Left colon (tissue), 2 donors: ENCODE measurements at regions not wholly inside any gene's neighbourhood (a gene's known extent, or its start where the extent isn't known, plus 50 kb on each side); places are given as distances from the start of the nearest gene placed in this dataset.

Experiments used
- ATAC-seq: fragments of 200-7000 bp; cut with Tn5 transposase; one replicate; pipeline ENCODE4 v1.9.1; 2020; ENCODE audit warnings: mild to moderate bottlenecking, moderate library complexity
- DNase-seq, 2 donors: peaks; one replicate each; pipeline ENCODE4 v3.0.0-alpha.2; 2020
- intact Hi-C, 2 donors: fragments of 100-400 bp; cut with DNase I in 1 of 2; cut with micrococcal nuclease in 1 of 2; formaldehyde crosslinking; loops; one replicate each; pipeline versions ENCODE4 v1.11.2 to v1.14.0; 2022; cut with DNase I, micrococcal nuclease
- donor health status: DM: no; HTN: no; CAD: no.
- donor health status: DM: yes; HTN: yes; CAD: no.

DNA sequence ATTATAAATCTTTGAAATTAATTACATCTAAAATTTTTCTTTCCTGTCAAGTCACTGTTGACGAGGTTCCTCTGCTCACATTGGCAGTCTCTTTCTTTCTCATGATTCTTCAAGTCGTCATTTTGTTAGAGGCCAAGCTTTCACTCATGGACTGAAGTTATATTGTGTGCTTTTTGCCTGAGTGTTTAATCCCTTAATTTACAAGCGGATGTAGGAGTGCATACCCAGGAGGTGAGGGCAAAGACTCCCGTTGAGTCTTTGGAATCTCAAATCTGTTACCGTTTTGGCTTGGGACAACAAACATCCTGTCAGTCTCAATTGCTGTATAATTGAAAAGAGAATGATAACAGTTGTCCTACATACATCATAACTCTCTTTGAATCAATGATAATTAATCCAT is 345.0 kb downstream of the TRIML1 start:
- ATAC-seq, result no peak
- intact Hi-C loops, result no loop called here
- DNase-seq, result no peak

DNA sequence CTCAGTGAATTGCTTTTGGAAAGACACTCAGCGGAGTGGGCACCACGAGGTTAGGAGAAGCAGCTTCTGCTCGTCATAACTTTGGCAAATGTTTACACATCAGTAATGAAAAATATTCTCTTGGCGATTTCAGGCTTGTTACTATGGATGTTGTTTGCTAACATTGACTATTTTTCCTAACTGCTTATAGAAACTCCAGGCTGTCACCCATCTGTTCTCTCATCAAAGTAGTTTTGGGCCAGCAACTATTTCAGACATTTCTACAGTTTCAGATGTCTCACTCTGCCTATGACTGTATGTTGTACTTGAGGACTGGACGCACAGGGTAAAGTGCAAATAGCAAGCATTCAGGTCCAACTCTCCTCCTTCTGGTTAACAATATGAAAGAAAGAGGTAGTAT is 346.7 kb downstream of the TRIML1 start:
- DNase-seq (no peak), ATAC-seq (no peak)
- intact Hi-C loops, result no loop called here

DNA sequence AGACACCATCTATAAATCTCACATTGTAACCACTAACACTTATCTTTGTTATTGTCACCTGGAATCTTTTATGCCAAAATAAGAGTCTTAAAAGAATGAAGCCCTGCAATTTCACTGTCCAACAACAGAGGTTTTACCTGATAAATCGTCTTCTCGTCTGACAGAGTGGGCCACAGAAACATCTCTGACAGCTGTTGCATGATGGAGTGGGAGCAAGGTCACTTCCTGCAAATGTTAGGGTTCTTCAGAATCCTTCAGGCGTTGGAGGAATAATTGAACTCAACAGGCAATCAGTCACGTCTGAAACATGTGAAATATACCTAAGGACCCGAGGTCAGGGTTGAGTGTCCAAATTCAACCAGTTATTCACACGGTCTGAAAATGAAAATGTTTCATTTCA is 353.6 kb downstream of the TRIML1 start:
- intact Hi-C loops, result no loop called here
- DNase-seq, result no peak

DNA sequence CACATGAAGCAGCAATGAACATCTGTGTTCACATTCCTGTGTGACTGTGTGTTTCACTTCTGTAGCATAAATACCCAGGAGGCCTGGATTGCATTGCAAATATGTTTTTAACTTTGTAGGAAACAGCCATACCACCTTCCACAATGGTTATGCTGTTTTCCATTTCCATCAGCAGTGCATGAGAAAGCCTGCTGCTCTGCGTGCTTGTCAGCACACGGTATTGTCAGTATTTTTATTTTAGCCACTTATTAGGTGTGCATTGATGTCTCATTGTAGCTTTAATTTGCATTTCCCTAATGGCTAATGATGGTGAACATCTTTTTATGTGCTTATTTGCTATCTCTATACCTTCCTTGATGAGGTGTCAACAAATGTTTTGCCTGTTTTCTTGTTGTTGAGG is 355.9 kb downstream of the TRIML1 start:
- DNase-seq (no peak), ATAC-seq (no peak)
- intact Hi-C loops, result no loop called here

More for the DNA sequence above, 353.6 kb downstream of the TRIML1 start:
- no peak for ATAC-seq

DNA sequence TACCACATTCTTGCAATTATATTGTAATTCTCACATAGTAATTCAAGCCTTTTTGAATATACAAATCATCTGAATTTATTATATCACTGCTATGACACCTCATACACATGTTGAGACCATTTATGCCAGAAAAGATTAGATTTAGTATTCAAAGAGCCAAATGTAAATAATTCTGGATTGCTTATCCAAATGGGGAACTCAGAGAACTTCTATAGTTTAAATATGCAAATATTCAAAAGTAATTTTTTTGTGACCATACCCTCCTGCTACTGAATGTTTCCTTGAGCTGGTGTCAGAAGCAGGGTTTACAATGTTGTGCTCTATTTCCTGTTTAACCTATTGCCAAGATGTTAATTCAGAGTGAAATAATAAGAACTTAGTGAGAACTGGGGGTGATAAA is 372.2 kb downstream of the TRIML1 start:
- DNase-seq (no peak), ATAC-seq (no peak)
- intact Hi-C loops, result no loop called here

DNA sequence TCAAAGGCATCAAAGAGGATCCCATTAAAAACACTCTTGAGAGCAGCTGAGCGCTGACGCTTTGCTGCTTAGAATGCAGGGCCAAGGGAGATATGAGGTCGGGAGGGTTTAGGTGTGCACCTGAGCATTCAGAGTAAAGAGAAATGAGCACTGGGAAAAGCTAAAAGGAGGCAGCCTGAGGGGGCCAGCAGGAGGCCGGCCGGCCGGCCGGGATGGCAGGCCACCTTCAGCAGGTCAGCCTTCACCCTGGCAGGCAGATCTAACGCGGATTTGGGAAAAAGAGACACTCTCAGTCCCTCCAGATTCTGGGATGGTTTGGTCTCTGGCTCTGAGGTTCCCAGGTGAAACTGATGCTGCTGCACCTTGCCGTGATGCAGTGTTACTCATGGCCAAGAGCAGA is 393.5 kb downstream of the TRIML1 start:
- no peak for ATAC-seq

DNA sequence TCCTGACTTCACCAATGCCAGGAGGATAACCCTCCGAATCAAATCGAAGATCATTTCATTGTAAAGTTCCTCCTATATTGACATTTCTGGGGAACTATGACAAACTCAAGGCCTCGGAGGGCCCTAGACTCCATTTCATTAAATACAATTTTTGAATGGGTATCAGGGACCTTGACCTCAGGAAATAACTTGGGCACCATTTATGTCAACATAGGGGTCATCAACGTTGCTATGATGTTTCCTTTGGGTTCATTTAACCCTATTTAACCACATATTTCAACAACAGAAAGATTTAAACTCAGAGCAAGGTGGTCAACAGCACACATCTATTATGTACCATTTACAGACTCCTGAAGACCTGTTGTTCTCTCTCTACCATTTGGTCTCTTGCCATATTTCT is 395.1 kb downstream of the TRIML1 start:
- DNase-seq, result no peak
- ATAC-seq, result no peak
- intact Hi-C loops, result no loop called here

More for the DNA sequence above, 393.5 kb downstream of the TRIML1 start:
- intact Hi-C loops, result no loop called here
- no peak for DNase-seq

DNA sequence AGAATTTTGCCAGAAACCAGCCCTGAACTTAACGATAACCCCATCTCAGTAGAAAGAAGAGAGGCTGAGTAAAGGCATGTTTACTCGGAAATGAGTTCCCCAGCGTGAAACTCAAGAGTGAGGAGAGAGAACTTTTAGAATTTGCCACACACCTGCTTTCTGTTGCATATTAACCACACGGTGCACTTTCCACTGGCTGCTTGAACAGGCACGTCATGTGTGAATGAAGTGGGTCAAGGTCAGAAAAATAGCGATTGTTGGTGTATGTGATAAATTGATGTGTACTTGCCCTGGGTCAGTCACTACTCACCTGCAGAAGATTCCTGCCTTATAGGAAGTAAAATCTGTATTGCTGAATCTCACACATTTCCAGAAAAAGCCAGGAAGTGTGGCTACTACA is 395.7 kb downstream of the TRIML1 start:
- no peak for DNase-seq
- intact Hi-C loops, result no loop called here
- ATAC-seq, result no peak

DNA sequence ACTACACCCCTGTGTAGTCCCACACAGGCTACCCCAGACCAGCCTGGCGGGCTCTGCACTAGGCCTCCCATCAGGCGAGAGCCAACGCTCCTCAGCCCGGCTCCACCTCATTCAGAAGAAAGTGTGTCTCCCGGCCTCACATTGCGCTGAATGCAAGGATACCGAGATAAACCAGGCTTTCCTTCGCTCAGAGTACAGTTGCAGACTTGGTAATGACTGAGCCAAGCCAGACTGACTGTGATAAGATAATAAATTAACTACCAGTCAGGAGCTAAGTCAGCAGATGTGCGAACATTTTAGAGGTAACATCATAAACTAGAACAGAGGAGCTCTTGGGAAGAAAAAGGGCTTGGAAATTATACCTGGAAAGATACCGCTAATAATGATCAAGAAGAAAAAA is 397.6 kb downstream of the TRIML1 start:
- intact Hi-C loops, result no loop called here
- ATAC-seq, result no peak
- no peak for DNase-seq

DNA sequence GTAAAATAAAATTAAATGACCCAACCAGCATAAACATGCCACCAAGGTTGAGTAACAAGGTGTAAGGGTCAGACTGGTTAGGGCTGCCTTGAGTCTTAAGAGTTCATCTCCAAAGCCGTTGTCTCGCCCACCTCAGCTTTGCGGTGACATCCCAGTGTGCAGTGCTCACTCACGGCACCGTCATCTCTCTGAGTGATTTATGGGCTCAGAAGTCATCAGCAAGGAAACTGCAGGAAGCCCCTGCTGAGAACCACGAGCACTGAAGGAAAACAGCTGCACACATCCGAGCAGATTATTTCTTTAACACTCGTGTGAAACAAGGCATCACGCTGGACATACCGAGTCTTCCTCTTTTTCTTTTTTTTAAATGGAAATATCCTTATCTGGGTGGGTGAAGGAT is 411.1 kb downstream of the TRIML1 start:
- ATAC-seq, result no peak
- intact Hi-C loops, result no loop called here
- DNase-seq, result no peak

DNA sequence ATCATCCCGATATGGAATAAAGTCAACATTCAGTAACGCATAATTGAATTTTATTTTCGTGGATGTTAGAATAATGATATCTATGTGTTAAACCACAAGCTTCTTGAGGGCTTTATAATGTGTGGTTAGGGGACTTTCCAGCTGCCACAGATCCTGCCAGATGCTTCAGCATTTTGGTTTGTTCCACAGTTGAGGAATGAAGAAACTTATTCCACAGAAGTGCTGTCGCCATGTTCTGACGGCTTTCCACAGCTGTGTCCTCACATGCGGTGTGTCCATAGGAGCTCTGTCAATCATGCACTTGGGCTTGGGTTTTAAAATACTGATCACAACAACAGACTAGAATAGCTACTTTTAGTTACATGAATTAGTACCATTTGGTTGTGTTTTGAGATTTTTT is 411.9 kb downstream of the TRIML1 start:
- ATAC-seq (no peak), DNase-seq (no peak)
- intact Hi-C loops, result no loop called here

DNA sequence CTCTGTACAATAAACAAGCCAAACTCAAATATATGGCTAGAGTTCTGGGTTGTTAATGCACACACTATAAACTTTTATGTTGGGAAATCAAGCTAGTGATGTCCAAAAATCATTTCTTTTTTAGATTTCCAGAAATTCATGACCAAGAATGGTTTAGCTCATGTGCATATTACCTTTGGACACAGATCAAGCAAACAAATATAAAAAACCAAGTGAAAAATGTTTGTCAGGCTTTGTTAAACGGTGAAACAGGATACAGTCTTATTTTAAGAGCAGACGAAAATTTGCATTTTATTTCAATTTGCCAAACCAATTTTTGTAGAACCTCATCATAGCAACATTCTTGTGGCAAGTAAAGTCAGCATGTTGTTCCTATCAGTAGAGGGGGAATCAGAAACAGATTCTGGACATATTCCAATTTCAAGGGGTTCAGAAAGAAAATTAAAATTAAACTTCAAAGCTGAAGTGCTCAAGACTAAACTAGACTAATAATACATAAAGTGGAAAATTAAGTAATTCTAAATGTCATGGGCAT is 413.6 kb downstream of the TRIML1 start:
- intact Hi-C loops, result no loop called here
- no peak for DNase-seq
- ATAC-seq, result no peak

DNA sequence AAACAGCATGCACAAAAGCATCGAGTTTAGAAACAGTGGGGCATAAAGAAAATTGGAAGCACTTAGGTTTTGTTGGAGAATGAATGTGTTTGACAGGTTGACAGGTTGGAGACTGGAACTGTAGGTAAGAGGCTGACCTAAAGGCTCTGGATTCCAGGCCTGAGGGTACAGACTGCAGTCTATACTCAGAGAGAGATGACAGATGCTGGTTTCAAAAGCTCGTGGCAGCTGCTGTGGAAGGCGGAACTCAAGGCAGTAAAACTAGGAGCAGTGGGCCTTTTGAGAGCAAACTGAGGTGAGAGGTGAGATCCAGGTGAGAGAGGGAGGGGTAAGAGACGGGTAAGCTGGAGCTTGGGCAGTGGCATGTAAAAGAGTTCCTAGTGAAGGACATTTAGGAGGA is 415.2 kb downstream of the TRIML1 start:
- intact Hi-C loops, result no loop called here
- no peak for ATAC-seq
- DNase-seq, result no peak

DNA sequence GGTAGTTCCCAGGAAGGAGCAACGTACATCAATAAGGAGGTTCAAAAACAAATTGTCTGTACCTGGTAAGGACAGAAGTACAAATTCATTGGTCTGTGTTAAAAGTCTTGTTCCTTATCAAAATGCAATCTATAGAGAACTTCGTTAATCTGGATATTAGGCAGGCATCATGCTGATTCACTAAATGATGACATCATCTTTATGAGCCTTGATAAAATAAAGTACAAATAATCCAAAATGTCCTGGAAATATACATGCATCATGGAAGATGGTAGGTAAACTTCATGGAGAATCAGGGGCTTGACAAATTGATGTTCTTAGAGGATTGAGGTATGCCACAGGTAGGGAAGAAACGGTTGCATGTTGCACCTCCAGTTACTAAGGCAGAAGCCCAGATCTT is 433.9 kb downstream of the TRIML1 start:
- no peak for ATAC-seq
- intact Hi-C loops, result no loop called here
- no peak for DNase-seq

DNA sequence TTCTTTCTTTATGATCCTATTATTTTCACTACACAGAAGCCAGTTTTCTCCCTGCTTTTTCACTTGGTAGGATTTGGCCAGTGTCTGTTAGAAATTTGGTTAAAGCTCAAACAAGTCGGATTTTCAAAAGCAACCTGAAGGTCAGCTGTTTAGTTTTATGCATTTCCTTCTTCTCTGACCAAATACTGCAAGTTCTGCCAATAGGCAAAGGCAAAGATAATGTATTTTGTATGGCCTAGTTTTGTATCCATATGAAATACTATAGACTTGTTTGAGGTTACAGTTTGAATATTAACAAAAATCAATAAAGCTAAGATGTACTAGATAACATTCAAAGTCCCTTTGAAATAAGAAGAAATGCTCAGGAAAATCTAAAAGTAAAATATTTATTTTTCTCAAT is 439.4 kb downstream of the TRIML1 start:
- intact Hi-C loops, result no loop called here
- no peak for ATAC-seq
- no peak for DNase-seq

DNA sequence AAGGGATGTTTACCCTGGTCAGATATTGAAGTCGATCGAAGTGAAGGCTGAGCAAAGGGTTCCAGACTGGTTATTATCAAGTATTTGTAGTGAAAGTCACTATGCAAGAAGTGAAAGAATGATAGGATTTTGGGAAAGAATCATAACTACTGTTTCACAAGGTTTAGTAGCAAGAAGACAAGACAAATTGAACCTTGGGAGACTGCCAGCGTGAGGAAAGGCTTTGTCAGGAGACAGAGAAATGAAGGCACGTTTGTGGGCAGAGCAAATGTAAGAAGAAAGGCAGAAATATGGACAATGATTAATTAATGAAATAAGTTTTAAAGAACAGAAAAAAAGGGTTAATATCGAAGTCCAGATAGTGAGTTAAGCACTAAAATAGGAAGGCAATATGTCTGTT is 456.8 kb downstream of the TRIML1 start:
- DNase-seq (no peak), ATAC-seq (no peak)
- intact Hi-C loops, result no loop called here

DNA sequence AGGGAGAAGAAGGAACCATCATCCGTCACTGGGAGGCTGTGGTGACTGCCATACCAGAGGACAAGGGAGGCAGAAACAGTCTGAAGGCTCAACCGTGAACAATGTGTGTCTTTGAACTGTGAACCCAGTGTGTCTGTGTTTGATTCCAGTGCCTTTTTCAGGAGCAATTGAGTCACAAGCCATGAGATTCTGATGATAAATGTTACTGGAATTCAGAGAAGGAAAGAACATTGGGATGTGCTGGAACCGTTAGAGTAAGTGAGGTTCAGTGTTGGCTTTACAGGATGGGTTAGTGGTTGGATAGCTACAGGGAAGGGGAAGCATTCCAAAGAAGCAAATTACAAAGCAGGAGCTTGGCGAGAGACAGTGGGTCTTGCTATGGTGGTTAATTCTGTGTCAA is 464.4 kb downstream of the TRIML1 start:
- intact Hi-C loops, result no loop called here
- DNase-seq, result no peak
- ATAC-seq, result no peak

DNA sequence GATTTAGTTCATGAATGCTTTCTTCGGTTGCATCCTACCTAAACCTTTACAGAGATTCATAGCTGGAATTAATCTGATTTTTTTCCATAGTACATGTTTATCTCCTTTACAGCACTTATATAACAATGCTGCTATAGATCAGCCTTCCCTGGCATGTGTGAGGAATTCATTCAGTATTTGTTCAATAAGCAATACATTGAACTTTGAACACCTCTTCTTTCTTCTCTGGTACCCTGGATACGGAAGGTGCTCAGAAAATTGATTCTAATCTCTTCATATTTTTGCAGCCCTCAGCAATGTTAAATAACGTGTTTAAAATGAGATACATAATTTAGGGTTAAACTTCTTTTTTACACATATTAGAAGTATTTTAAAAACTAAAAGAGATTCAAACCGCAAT is 467.4 kb downstream of the TRIML1 start:
- ATAC-seq (no peak), DNase-seq (no peak)
- intact Hi-C loops, result no loop called here

DNA sequence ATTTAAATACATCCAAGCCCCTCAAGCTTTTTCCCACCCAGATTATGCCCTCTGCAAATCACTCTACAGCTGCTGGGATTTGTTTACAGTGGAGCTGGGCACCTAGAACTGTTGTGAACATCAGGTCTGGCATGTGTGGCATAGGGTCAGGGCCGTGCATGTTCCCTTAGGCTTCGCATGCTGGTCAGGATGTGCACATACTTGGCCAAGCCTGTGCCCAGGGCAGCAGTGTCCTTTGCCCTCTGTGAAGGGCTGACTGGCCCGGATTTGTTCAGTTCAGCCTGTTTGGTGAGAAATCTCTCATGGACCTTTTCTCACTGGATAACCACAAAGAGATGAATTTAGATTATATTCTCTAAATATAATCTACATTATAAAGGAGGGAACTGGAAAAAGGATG is 471.9 kb downstream of the TRIML1 start:
- intact Hi-C loops, result no loop called here
- no peak for DNase-seq
- ATAC-seq, result no peak

DNA sequence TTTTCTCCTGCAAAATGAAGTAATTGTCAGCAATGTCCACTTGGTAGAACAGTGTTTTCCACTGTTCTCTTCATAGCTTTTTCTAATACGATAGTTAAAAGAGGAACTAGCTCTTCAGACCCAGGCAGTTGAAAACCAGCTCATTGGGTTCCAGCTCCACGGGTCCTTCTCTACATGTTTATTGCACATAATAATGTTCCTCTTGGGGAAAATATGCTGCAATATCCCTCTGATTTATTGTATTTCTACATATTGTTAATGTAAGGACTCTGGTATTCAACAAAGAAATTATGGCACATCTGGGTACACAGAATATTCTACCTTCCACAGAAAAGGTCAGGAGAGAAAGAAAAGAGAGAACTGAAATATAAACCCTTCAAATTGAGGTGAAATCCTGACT is 473.4 kb downstream of the TRIML1 start:
- intact Hi-C loops, result no loop called here
- ATAC-seq, result no peak

DNA sequence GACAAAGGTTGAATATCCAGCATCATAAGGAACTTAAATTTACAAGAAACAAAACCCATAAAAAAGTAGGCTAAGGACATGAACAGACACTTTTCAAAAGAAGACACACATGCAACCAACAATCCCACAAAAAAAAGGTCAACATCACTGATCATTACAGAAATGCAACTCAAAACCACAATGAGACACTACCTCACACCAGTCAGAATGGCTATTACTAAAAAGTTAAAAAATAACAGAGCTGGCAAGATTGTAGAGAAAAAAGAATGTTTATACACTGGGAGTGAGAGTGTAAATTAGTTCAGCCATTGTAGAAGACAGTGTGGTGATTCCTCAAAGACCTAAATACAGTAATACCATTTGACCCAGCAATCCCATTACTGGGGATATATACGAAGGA is 474.7 kb downstream of the TRIML1 start:
- DNase-seq (no peak), ATAC-seq (no peak)
- intact Hi-C loops, result no loop called here

More for the DNA sequence above, 473.4 kb downstream of the TRIML1 start:
- DNase-seq, result no peak
